ENCODE measurements at regions not wholly inside any gene's neighbourhood (a gene's known extent, or its start where the extent isn't known, plus 50 kb on each side); places are given as distances from the start of the nearest gene placed in this dataset.

DNA sequence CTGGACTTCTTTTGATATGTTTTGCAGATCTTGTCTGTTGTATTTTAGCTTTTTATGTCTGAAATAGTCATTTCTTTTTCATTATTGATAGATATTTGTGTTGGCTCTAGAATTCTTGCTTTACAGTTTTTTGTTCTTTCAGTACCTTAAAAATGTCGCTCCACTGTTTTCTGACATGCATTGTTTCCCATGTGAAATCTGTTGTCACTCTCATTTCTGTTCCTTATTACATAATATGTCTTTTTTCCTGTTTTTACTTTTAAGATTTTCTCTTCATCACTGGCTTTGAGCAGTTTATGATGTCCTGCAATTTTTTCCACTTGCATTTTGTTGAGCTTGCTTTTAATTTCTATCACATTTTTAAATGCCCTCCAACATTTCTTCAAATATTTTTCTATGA, 270.4 kb upstream of the TARS1 start:
- TF ChIP-seq EP300 (conservative IDR thresholded peaks at IDR 0.05; ENCODE audit: poor library complexity, severe bottlenecking) (no peak), MXI1 (conservative IDR thresholded peaks at IDR 0.05; ENCODE audit: poor library complexity, severe bottlenecking) (no peak), TAF1 (IDR thresholded peaks at IDR 0.05; ENCODE audit: low read depth) (no peak)
- TF ChIP-seq, protein P1, sequence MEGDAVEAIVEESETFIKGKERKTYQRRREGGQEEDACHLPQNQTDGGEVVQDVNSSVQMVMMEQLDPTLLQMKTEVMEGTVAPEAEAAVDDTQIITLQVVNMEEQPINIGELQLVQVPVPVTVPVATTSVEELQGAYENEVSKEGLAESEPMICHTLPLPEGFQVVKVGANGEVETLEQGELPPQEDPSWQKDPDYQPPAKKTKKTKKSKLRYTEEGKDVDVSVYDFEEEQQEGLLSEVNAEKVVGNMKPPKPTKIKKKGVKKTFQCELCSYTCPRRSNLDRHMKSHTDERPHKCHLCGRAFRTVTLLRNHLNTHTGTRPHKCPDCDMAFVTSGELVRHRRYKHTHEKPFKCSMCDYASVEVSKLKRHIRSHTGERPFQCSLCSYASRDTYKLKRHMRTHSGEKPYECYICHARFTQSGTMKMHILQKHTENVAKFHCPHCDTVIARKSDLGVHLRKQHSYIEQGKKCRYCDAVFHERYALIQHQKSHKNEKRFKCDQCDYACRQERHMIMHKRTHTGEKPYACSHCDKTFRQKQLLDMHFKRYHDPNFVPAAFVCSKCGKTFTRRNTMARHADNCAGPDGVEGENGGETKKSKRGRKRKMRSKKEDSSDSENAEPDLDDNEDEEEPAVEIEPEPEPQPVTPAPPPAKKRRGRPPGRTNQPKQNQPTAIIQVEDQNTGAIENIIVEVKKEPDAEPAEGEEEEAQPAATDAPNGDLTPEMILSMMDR (IDR thresholded peaks at IDR 0.05; ENCODE audit: poor library complexity, severe bottlenecking) = no peak
- TF ChIP-seq, protein P2, sequence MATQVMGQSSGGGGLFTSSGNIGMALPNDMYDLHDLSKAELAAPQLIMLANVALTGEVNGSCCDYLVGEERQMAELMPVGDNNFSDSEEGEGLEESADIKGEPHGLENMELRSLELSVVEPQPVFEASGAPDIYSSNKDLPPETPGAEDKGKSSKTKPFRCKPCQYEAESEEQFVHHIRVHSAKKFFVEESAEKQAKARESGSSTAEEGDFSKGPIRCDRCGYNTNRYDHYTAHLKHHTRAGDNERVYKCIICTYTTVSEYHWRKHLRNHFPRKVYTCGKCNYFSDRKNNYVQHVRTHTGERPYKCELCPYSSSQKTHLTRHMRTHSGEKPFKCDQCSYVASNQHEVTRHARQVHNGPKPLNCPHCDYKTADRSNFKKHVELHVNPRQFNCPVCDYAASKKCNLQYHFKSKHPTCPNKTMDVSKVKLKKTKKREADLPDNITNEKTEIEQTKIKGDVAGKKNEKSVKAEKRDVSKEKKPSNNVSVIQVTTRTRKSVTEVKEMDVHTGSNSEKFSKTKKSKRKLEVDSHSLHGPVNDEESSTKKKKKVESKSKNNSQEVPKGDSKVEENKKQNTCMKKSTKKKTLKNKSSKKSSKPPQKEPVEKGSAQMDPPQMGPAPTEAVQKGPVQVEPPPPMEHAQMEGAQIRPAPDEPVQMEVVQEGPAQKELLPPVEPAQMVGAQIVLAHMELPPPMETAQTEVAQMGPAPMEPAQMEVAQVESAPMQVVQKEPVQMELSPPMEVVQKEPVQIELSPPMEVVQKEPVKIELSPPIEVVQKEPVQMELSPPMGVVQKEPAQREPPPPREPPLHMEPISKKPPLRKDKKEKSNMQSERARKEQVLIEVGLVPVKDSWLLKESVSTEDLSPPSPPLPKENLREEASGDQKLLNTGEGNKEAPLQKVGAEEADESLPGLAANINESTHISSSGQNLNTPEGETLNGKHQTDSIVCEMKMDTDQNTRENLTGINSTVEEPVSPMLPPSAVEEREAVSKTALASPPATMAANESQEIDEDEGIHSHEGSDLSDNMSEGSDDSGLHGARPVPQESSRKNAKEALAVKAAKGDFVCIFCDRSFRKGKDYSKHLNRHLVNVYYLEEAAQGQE (IDR thresholded peaks at IDR 0.05; ENCODE audit: borderline replicate concordance) = no peak

Data from neural cell (in vitro differentiated cells).